ENCODE measurements at regions not wholly inside any gene's neighbourhood (a gene's known extent, or its start where the extent isn't known, plus 50 kb on each side); places are given as distances from the start of the nearest gene placed in this dataset.

- TF ChIP-seq CTCF (IDR thresholded peaks at IDR 0.05; ENCODE audit: insufficient read depth, low read length, poor library complexity, severe bottlenecking) = no peak
- no peaks in the 10 kb centered on the region for H3K36me3 ChIP-seq (ENCODE audit: control insufficient read depth, insufficient read depth, low read length)
- H3K27me3 ChIP-seq (ENCODE audit: control insufficient read depth, insufficient read depth, low read length) = no peaks in the 10 kb centered on the region
- H3K4me3 ChIP-seq (ENCODE audit: low read depth, low read length) = no peak overlapping the region
- no peak for DNase-seq (ENCODE audit: low read depth)
Observed at GRCh38 chr7:136146925-136147324, 169.8 kb upstream of the MTPN start.

- no peak for TF ChIP-seq CTCF (IDR thresholded peaks at IDR 0.05; ENCODE audit: insufficient read depth, low read length, poor library complexity, severe bottlenecking)
- Histone ChIP-seq H3K4me3 (ENCODE audit: low read depth, low read length) (no peak overlapping the region), H3K36me3 (ENCODE audit: control insufficient read depth, insufficient read depth, low read length) (no peaks in the 10 kb centered on the region), H3K27me3 (ENCODE audit: control insufficient read depth, insufficient read depth, low read length) (no peaks in the 10 kb centered on the region)
- DNase-seq (ENCODE audit: low read depth) = no peak
Observed at GRCh38 chr7:136144182-136144581, 167.0 kb upstream of the MTPN start.

GRCh38 chr7:136143271-136143670, 166.1 kb upstream of the MTPN start:
- no peaks in the 10 kb centered on the region for H3K27me3 ChIP-seq (ENCODE audit: control insufficient read depth, insufficient read depth, low read length)
- no peak for TF ChIP-seq CTCF (IDR thresholded peaks at IDR 0.05; ENCODE audit: insufficient read depth, low read length, poor library complexity, severe bottlenecking)

GRCh38 chr7:136142583-136142982, 165.4 kb upstream of the MTPN start:
- Histone ChIP-seq H3K4me3 (ENCODE audit: low read depth, low read length) (no peak overlapping the region), H3K36me3 (ENCODE audit: control insufficient read depth, insufficient read depth, low read length) (no peaks in the 10 kb centered on the region), H3K27me3 (ENCODE audit: control insufficient read depth, insufficient read depth, low read length) (no peaks in the 10 kb centered on the region)
- TF ChIP-seq CTCF (IDR thresholded peaks at IDR 0.05; ENCODE audit: insufficient read depth, low read length, poor library complexity, severe bottlenecking) = no peak
- no peak for DNase-seq (ENCODE audit: low read depth)

More at GRCh38 chr7:136143271-136143670, 166.1 kb upstream of the MTPN start:
- DNase-seq (ENCODE audit: low read depth) = no peak
- H3K36me3 ChIP-seq (ENCODE audit: control insufficient read depth, insufficient read depth, low read length) = no peaks in the 10 kb centered on the region
- no peak overlapping the region for H3K4me3 ChIP-seq (ENCODE audit: low read depth, low read length)

- no peak overlapping the region for H3K4me3 ChIP-seq (ENCODE audit: low read depth, low read length)
- no peaks in the 10 kb centered on the region for H3K27me3 ChIP-seq (ENCODE audit: control insufficient read depth, insufficient read depth, low read length)
- DNase-seq (ENCODE audit: low read depth) = no peak
- H3K36me3 ChIP-seq (ENCODE audit: control insufficient read depth, insufficient read depth, low read length) = no peaks in the 10 kb centered on the region
- TF ChIP-seq CTCF (IDR thresholded peaks at IDR 0.05; ENCODE audit: insufficient read depth, low read length, poor library complexity, severe bottlenecking) = no peak
Observed at GRCh38 chr7:136140469-136140868, 163.3 kb upstream of the MTPN start.

- DNase-seq (ENCODE audit: low read depth) = no peak
- H3K27me3 ChIP-seq (ENCODE audit: control insufficient read depth, insufficient read depth, low read length) = no peaks in the 10 kb centered on the region
- TF ChIP-seq CTCF (IDR thresholded peaks at IDR 0.05; ENCODE audit: insufficient read depth, low read length, poor library complexity, severe bottlenecking) = no peak
Observed at GRCh38 chr7:136139417-136139816, 162.3 kb upstream of the MTPN start.

More at GRCh38 chr7:136139417-136139816, 162.3 kb upstream of the MTPN start:
- Histone ChIP-seq H3K36me3 (ENCODE audit: control insufficient read depth, insufficient read depth, low read length) (no peaks in the 10 kb centered on the region), H3K4me3 (ENCODE audit: low read depth, low read length) (no peak overlapping the region)
